ENCODE measurements at regions not wholly inside any gene's neighbourhood (a gene's known extent, or its start where the extent isn't known, plus 50 kb on each side); places are given as distances from the start of the nearest gene placed in this dataset.

DNA sequence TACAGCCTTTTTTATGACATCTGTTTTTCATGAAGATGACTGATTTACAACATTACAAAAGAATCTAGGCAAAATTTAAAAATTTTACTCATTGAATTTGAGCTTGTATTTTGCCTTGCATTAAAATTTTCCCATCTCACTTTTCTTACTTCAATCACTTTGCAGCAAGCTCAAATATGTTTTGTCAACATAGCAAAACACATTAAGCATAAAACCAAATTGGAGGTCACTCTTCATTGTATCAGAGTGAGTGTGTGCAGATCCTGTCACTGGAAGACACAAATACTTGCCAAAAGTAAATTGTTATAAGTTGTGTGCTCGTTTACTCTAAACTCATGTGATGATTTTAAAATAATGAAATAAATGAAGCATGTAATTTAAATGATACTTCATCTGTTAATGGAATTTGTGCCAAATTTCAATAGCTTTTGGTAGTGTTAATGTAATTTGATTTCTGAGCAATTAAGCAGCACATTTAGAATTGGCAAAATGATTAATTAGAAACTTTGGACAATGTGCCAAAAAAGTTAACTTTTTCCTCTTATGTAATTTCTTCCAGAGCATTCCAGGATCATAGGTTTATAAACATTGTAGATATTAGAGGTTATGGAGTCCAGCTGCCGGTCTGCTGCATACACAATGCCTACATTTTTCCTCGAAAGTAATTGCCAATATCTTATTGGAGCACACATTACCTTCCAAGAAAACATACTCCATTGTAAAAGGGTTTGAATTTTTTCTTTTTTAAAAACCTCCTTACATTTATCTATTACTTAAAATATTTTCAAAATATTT lies 1078.2 kb upstream of the LRRTM3 start:
- no peak for DNase-seq

DNA sequence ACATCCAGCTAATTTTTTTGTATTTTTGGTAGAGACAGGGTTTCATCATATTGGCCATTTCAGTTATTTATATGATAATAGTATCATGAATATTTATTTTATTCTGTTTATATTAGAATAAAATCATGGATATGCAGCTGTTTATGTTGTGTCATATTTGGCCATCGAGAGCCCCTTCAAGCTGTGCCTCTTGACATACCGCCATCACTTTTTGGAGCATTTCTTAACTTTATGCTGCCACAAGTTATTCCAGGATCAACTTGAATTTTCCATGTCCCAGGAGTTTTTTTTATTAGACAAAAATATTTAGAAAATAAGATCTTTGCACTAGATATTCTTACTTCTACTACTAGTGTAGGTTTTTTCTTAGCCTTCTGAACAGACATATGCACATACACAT lies 1067.0 kb upstream of the LRRTM3 start:
- no peak for DNase-seq

DNA sequence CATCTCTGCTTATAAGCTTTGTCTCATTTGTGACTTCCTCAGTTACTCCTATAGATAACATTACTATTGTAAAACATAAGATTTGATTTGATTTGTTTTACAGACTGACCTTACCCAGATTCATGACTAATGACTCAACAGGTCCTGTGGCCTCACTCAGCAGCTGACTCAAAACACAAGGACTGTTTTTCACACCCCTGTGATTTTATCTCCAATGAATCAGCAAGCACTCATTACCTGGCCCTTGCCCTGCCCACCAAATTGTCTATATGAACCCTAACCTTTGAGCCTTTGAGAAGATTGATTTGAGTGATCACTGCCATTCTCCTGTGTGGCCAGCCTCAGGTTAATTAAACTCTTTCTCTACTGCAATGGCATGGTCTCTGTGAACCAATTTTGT lies 1064.6 kb upstream of the LRRTM3 start:
- no peak for DNase-seq

Data from suppressor macrophage treated with lipopolysaccharide for 4 hours (primary cell).